Activated naive CD4-positive, alpha-beta T cell treated with anti-CD3 and anti-CD28 coated beads, Interleukin-2, amount 10 ng/mL, durations not matched to agents 7 days and 5 days (primary cell): ENCODE measurements at regions not wholly inside any gene's neighbourhood (a gene's known extent, or its start where the extent isn't known, plus 50 kb on each side); places are given as distances from the start of the nearest gene placed in this dataset.
"Not testable (repeated sequence)": the region's sequence is repeated elsewhere in the genome, so short reads cannot be mapped to it uniquely, and the experiment has no call there.

ENCODE experiments used
- CTCF ChIA-PET: fragments of 350-600 bp; sonication (Branson Sonifier 250); formaldehyde crosslinking; loops from one replicate; lab custom pipeline; 2021; ENCODE audit warnings: antibody characterized with exemption; lab: Charles Lee
- DNase-seq: peaks from one replicate; pipeline ENCODE4 v3.0.0-alpha.2; 2020
- H3K27ac Mint-ChIP-seq: one replicate; pipeline ENCODE4 v1.8.0; 2021; ENCODE audit warnings: mild to moderate bottlenecking, moderate library complexity, mixed read lengths
- H3K27me3 Mint-ChIP-seq: one replicate; pipeline ENCODE4 v1.8.0; 2021; ENCODE audit warnings: mild to moderate bottlenecking, mixed read lengths
- H3K36me3 Mint-ChIP-seq: one replicate; pipeline ENCODE4 v1.8.0; 2021; ENCODE audit warnings: mixed read lengths
- H3K4me1 Mint-ChIP-seq: one replicate; pipeline ENCODE4 v1.8.0; 2021; ENCODE audit warnings: mixed read lengths
- H3K4me3 Mint-ChIP-seq: one replicate; pipeline ENCODE4 v1.8.0; 2021; ENCODE audit warnings: mild to moderate bottlenecking, moderate library complexity, mixed read lengths
- H3K9me3 Mint-ChIP-seq: one replicate; pipeline ENCODE4 v1.8.0; 2021; ENCODE audit warnings: mixed read lengths

- Mint-ChIP-seq H3K27ac (no peak overlapping the region), H3K9me3 (peaks cover 2% of the 10 kb centered on the region), H3K4me3 (no peak overlapping the region), H3K27me3 (peaks cover 56% of the 10 kb centered on the region), H3K36me3 (peaks cover 14% of the 10 kb centered on the region), H3K4me1 (peaks cover 47% of the 10 kb centered on the region)
- no peak for DNase-seq
- CTCF ChIA-PET, result no interaction called here
Observed at GRCh38 chr2:242032780-242033656, 163.5 kb downstream of the RTP5 start.

DNA sequence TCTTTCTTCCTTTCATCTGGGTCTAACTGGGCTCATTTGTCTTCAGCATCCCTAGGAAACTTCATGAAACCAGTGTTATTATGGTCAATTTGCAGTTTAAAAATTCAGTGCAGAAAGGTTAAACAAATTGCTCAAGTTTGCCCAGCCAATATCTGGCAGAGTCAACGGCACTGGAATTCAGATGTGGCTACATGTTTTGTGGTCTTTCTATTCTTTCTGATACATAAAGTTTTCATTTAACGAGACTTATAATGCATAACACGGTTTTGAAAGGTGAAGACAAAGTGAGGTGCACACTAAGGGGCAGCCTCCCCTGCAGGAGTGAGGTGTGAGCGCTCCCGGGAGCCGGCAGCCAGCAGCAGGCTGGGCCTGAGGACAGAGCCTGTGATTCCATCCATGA lies 164.6 kb downstream of the RTP5 start:
- no peak overlapping the region for H3K27ac Mint-ChIP-seq
- H3K9me3 Mint-ChIP-seq, result no peaks in the 10 kb centered on the region
- H3K4me1 Mint-ChIP-seq, result peaks cover 43% of the 10 kb centered on the region
- H3K36me3 Mint-ChIP-seq, result peaks cover 11% of the 10 kb centered on the region
- peaks cover 60% of the 10 kb centered on the region for H3K27me3 Mint-ChIP-seq
- CTCF ChIA-PET, result no interaction called here
- no peak overlapping the region for H3K4me3 Mint-ChIP-seq
- DNase-seq, result no peak

DNA sequence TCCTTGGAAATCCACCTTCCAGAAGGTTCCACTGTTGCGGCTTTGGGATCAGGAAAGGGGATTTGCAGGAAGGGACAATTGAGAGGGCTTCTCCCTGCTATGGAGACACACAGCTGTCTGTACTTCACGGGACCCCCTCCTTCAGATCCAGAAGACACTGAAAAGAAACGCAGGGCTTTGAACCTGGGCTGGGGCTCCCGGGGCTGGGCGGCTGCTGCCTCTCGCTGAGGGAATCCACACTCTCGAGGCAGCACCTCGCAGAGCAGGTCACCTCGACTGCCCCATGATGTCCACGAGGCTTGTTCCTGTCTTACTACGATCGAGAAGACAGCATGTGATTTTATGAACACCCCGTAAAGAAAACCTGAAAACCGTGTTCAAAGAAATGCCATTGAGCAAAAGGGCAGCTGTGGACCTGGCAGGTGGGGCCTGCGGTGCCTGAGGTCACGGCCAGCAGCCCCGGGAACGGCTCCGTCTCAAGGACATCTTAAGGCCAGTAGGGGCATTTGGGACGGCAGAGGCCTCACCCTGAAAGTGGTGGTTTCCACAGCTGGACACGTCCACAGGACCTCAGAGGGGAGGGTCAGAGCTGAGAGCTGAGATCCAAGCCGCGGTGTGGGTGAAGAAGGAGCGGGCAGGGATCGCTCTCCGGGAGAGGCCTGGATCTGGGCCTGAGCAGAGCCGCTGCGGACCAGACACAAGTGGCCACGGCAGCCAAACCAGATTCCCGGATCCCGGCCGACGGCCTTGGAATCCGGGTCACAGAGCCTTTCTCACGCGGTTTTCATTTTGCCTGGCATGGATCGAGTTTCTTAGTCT lies 165.7 kb downstream of the RTP5 start:
- CTCF ChIA-PET, result no interaction called here
- DNase-seq, result no peak
- Mint-ChIP-seq H3K27me3 (peaks cover 60% of the 10 kb centered on the region), H3K4me1 (peaks cover 35% of the 10 kb centered on the region), H3K27ac (no peak overlapping the region), H3K36me3 (peaks cover 4% of the 10 kb centered on the region), H3K4me3 (no peak overlapping the region), H3K9me3 (no peaks in the 10 kb centered on the region)

DNA sequence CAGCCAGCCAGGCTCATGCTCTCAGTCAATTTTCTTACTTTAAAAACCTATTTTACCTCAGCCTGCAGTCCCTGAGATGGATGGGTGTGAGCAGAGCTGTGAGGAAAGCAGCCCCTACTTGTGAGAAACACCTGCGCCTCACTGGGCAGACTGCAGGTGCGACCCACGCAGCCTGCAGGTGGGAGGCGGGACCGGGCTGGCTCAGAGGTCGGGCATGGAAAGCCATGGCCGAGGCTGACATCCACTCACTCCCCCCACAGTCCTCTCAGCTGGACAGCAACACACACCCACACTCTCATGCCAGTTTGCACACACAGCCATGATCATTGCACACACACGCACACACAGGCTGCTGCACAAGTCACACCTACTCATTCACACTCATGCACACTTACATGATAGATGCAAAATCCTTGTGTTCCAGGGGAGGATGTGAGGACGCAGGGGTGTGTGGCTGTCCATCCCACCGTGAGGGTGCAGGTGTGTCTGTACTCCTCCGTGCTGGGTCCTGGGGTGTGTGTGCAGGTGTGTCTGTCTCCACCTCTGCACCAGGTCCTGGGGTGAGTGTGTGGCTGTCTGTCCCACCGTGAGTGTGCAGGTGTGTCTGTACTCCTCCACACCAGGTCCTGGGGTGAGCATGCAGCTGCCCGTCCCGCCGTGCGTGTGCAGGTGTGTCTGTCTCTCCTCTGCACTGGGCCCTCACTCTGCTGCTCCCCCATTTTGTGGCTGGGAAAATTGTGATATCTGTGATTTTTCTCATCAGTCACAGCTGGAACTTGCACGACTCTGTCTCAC lies 166.5 kb downstream of the RTP5 start:
- Mint-ChIP-seq H3K36me3 (peaks cover 2% of the 10 kb centered on the region), H3K4me3 (no peak overlapping the region), H3K27ac (no peak overlapping the region), H3K27me3 (peaks cover 51% of the 10 kb centered on the region), H3K4me1 (peaks cover 26% of the 10 kb centered on the region), H3K9me3 (no peaks in the 10 kb centered on the region)
- CTCF ChIA-PET, result no interaction called here
- no peak for DNase-seq

- DNase-seq, result no peak
- Mint-ChIP-seq H3K27ac (no peak overlapping the region), H3K27me3 (peaks cover 48% of the 10 kb centered on the region), H3K9me3 (no peaks in the 10 kb centered on the region), H3K4me3 (no peak overlapping the region), H3K4me1 (peaks cover 21% of the 10 kb centered on the region), H3K36me3 (no peaks in the 10 kb centered on the region)
- CTCF ChIA-PET, result no interaction called here
Observed at GRCh38 chr2:242036653-242036950, 167.1 kb downstream of the RTP5 start.

DNA sequence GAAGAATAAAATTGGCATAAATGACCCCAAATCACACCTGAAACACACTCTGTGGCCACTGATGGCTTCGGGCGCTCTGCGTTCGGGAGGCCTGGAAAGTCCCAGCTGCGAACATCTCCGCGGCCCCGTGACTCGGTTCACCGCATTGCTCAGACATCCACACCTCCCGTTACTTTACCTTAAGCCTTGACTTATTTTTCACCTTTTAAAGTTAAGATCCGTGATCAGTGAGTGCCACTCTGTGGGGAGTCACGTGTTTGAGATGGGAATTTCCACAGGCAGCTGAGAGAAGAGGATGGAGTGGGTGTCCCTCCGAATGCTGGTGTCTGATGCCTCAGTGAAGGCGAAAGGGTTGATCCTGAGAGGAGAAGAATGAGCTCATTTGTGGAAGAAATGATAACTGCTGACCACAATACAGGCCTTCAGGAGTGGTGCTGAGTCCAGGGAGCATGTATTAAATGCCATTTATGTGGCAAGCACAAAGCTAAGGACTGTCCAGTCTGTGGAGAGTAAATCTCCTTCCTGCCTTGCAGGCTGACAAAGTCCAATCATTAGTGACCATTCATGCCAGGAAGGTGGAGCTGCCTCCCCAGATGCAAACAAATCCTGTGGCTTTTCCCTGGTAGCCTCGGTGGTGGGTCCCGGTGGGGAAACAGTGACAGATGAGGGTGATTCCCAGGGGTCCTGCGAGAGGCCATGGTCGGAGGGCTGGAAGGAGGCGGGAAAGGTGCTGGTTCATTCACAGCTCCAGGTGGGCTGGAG lies 168.8 kb downstream of the RTP5 start:
- Mint-ChIP-seq H3K4me1 (peaks cover 8% of the 10 kb centered on the region), H3K9me3 (no peaks in the 10 kb centered on the region), H3K27ac (no peak overlapping the region), H3K4me3 (no peak overlapping the region), H3K36me3 (no peaks in the 10 kb centered on the region), H3K27me3 (peaks cover 52% of the 10 kb centered on the region)
- CTCF ChIA-PET, result no interaction called here
- DNase-seq, result no peak

DNA sequence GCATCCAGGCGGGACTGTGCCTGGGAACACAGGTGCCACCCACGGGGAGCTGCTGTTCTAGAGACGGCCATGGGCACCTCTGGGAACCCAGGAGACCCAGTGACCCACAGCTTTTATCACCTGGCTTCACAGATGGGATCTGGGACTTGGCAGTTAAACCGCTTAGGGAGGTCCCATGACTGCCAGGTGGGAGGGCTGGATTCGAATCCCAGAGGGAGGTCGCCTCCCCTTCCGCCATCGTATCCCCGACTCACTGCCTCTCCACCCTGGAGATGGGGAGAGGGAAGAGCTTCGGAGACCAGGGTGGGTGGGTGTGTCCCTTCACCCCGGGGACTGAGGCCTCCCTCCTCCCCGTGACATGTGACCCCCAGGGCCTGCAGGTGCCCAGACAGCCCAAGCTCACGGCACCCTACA lies 169.4 kb downstream of the RTP5 start:
- Mint-ChIP-seq H3K27me3 (peaks cover 52% of the 10 kb centered on the region), H3K4me1 (peaks cover 2% of the 10 kb centered on the region), H3K27ac (no peak overlapping the region), H3K4me3 (no peak overlapping the region), H3K36me3 (no peaks in the 10 kb centered on the region), H3K9me3 (no peaks in the 10 kb centered on the region)
- DNase-seq, result no peak
- CTCF ChIA-PET, result no interaction called here

- CTCF ChIA-PET, result no interaction called here
- Mint-ChIP-seq H3K4me3 (no peak overlapping the region), H3K4me1 (no peaks in the 10 kb centered on the region), H3K36me3 (peaks cover 2% of the 10 kb centered on the region), H3K9me3 (peaks cover 4% of the 10 kb centered on the region), H3K27ac (no peak overlapping the region), H3K27me3 (peaks cover 54% of the 10 kb centered on the region)
- no peak for DNase-seq
Observed at GRCh38 chr2:242040303-242040655, 170.8 kb downstream of the RTP5 start.

GRCh38 chr2:242040681-242041080 lies 171.2 kb downstream of the RTP5 start:
- no peak for DNase-seq
- H3K27me3 Mint-ChIP-seq, result peaks cover 50% of the 10 kb centered on the region
- CTCF ChIA-PET, result no interaction called here
- H3K4me3 Mint-ChIP-seq, result no peak overlapping the region
- no peaks in the 10 kb centered on the region for H3K4me1 Mint-ChIP-seq
- H3K36me3 Mint-ChIP-seq, result peaks cover 2% of the 10 kb centered on the region
- H3K9me3 Mint-ChIP-seq, result peaks cover 4% of the 10 kb centered on the region
- peak overlapping the region; percentile 49 for H3K27ac Mint-ChIP-seq

GRCh38 chr2:242041816-242042215 lies 172.3 kb downstream of the RTP5 start:
- peaks cover 2% of the 10 kb centered on the region for H3K36me3 Mint-ChIP-seq
- CTCF ChIA-PET, result no interaction called here
- no peak overlapping the region for H3K27ac Mint-ChIP-seq
- H3K9me3 Mint-ChIP-seq, result peaks cover 5% of the 10 kb centered on the region
- no peaks in the 10 kb centered on the region for H3K4me1 Mint-ChIP-seq
- H3K4me3 Mint-ChIP-seq, result no peak overlapping the region
- no peak for DNase-seq
- H3K27me3 Mint-ChIP-seq, result peaks cover 39% of the 10 kb centered on the region

DNA sequence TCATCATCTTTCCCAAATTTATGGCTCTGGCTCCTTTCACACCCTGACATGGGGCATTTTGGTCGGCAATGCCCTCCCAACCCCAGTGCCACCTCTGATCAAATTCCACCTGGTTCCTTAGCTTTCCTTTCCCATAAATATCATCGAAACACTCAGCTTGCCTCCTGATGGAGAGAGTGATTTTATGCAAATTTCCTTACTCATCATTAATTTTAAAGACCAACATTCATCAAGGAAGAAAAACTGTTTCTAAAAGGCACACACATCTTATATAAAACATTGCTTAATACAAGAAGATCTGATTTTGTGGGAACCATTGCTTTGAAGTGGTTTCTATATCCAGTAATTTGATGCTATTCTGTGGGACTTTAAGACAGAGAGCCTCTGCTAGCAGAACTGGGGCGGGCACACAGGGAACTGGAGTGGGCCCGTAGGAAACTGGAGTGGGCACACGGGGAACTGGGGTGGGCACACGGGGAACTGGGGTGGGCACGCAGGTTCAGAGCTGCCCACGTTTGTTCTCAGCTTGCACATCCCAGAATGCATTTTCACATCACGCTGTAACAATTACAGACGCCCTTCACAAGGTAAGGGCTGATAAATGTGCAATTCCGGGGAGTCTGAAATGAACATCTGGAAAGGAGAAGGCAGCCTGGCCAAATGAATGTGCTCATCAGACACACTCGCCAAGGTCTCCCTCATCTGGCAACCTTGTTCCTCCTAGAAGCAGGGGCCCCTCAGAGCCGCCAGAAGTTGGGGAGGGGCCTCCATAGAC lies 174.2 kb downstream of the RTP5 start:
- Mint-ChIP-seq H3K36me3 (peaks cover 4% of the 10 kb centered on the region), H3K4me1 (no peaks in the 10 kb centered on the region), H3K27me3 (peaks cover 40% of the 10 kb centered on the region), H3K4me3 (no peak overlapping the region), H3K27ac (no peak overlapping the region), H3K9me3 (peaks cover 8% of the 10 kb centered on the region)
- CTCF ChIA-PET, result no interaction called here
- DNase-seq, result no peak

DNA sequence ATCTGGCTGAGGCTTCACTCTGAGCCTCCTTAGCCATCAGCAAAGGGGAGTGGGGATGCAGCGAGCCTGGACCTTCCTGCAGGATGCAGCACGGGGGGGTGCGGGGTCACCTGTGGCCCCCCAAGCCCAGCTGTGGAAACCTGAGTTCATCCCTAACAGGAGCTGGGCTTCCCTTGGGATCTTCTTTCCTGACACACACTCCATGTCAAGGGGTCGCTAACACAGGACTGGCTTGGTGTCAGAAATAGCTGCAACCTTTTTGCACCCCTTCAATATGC lies 174.7 kb downstream of the RTP5 start:
- CTCF ChIA-PET, result no interaction called here
- Mint-ChIP-seq H3K4me3 (no peak overlapping the region), H3K4me1 (no peaks in the 10 kb centered on the region), H3K9me3 (peaks cover 8% of the 10 kb centered on the region), H3K27me3 (peaks cover 39% of the 10 kb centered on the region), H3K27ac (no peak overlapping the region), H3K36me3 (peaks cover 4% of the 10 kb centered on the region)
- no peak for DNase-seq

- H3K4me3 Mint-ChIP-seq, CTCF ChIA-PET, DNase-seq, H3K36me3 Mint-ChIP-seq, H3K27ac Mint-ChIP-seq, H3K9me3 Mint-ChIP-seq, H3K4me1 Mint-ChIP-seq: not testable (repeated sequence)
- peaks cover 33% of the 10 kb centered on the region for H3K27me3 Mint-ChIP-seq
Observed at GRCh38 chr2:242045596-242046144, 176.1 kb downstream of the RTP5 start.
